ENCODE measurements at regions not wholly inside any gene's neighbourhood (a gene's known extent, or its start where the extent isn't known, plus 50 kb on each side); places are given as distances from the start of the nearest gene placed in this dataset.

DNA sequence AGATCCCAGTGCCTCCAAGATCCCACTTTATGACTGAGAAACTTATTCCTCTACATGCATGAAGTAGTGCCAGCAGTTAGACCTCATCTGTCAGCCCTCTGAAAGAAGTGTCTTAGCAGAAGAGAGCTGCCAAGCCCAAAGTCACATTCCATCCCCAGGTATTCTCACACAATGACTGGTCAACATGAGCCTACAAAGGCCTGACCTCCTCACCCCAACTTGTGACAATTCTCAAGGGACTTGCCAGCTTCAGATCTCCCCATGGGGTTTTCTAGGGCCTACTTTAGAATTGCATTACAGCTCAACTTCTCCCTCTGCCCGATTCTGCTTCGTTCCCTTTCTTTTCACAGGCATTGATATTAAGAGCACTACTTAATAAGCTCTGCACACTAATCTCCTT, 393.8 kb upstream of the SLC30A5 start:
- TF ChIP-seq, protein P1, sequence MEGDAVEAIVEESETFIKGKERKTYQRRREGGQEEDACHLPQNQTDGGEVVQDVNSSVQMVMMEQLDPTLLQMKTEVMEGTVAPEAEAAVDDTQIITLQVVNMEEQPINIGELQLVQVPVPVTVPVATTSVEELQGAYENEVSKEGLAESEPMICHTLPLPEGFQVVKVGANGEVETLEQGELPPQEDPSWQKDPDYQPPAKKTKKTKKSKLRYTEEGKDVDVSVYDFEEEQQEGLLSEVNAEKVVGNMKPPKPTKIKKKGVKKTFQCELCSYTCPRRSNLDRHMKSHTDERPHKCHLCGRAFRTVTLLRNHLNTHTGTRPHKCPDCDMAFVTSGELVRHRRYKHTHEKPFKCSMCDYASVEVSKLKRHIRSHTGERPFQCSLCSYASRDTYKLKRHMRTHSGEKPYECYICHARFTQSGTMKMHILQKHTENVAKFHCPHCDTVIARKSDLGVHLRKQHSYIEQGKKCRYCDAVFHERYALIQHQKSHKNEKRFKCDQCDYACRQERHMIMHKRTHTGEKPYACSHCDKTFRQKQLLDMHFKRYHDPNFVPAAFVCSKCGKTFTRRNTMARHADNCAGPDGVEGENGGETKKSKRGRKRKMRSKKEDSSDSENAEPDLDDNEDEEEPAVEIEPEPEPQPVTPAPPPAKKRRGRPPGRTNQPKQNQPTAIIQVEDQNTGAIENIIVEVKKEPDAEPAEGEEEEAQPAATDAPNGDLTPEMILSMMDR (IDR thresholded peaks at IDR 0.05), result no peak

DNA sequence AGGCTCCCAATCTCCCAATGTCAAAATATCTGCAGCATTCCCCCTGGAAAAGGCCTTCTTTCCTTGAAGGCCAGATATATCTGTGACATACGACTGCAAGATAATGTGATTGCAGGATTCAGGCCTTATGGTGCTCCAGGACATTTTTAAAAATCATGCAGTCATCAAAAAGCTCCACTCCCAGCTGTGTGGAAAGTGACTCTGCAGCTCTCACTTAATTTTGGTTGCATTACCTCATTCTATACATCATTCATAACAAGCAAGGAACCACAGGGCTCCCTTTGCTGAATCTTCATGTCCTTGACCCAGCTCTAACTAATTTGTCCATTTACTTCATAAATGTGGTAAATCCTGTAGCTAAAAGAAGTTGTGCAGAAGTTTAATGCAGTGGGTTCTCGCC, 386.2 kb upstream of the SLC30A5 start:
- TF ChIP-seq, protein P1 (IDR thresholded peaks at IDR 0.05), result no peak

DNA sequence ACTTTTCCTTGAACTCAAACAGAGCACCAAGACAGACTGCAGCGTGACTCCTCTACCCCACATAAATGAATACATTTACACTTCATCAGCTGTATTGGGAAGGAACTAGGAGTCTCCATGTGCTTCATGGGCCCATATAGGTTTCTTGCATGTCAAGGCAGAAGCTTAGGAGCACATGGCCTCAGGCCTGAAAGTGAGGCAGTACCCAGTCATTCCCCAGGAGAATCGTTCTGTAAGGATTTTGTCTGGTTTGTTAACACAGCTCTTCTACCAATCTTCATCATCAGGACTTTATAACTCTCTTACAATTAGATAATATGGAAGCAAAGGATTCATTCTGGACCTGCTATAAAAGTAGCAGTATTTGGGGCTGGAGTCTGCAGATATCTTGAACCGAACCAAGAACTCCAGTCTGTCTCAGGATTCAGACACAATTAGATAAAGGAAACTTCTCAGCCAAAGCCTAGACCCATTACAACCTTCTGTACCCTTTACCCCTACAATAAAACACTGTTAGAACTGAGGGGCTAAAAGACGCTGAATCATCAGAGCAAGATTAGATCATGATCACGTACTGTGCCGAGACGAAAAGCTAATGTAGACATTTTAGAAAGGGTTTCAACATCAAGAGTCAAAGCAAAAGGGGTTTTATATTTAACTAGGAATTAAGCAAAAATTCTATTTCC, 385.5 kb upstream of the SLC30A5 start:
- TF ChIP-seq, protein P1 (IDR thresholded peaks at IDR 0.05), result no peak

DNA sequence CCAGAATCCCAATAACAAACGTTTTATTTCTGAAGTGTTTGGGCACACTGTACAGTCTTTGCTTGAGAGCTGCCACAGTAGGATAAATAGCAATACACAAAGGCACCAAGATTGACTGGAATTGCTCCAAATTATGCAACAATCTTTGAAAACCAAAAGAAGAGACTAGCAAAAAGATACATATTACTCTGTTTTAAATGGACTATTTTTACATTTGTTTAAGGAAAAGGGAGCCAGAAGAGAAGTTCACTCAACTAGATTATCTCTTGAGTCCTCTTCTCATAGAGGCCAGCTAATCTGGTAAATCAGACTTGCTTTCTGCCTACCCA, 385.0 kb upstream of the SLC30A5 start:
- TF ChIP-seq, protein P1 (IDR thresholded peaks at IDR 0.05), result no peak

DNA sequence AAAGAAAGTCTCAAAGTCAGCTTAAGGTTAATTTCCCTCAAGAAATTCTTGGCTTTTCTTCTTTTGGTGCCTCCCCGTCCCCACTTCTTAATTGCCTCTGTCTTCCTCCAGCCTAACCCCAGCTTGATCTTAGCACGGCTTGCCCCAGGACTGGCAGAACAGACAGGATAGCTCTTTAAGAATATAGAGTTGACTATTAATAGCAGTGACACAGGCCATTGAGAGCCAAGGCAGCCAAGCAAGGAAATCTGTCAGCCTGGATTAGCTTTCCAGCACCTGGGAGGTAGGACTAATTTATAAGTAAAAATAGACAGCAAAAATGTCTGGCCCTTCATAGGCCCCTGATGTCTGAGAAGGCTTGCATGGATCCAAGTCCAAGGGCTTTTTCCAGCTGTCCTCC, 384.6 kb upstream of the SLC30A5 start:
- TF ChIP-seq, protein P1 (IDR thresholded peaks at IDR 0.05), result no peak

DNA sequence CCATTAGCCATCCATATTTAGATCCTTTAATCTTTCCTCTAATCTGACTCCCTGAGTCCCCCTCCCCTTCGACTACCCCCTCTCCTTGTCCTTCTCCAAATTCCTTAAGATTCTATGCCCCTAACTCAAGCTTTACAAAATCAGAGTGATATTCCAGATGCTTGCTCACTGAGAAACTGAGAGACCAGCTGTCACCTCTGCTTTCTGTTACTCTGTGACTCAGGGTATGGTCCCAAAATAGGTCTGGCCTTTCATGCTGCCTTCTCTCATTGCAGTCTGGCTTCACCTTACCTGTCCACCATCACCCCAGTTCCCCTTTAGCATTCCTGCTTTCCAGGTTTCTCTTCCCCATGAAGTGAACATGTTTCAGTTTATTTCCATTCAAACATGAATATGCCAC, 383.3 kb upstream of the SLC30A5 start:
- TF ChIP-seq, protein P1 (IDR thresholded peaks at IDR 0.05), result no peak

DNA sequence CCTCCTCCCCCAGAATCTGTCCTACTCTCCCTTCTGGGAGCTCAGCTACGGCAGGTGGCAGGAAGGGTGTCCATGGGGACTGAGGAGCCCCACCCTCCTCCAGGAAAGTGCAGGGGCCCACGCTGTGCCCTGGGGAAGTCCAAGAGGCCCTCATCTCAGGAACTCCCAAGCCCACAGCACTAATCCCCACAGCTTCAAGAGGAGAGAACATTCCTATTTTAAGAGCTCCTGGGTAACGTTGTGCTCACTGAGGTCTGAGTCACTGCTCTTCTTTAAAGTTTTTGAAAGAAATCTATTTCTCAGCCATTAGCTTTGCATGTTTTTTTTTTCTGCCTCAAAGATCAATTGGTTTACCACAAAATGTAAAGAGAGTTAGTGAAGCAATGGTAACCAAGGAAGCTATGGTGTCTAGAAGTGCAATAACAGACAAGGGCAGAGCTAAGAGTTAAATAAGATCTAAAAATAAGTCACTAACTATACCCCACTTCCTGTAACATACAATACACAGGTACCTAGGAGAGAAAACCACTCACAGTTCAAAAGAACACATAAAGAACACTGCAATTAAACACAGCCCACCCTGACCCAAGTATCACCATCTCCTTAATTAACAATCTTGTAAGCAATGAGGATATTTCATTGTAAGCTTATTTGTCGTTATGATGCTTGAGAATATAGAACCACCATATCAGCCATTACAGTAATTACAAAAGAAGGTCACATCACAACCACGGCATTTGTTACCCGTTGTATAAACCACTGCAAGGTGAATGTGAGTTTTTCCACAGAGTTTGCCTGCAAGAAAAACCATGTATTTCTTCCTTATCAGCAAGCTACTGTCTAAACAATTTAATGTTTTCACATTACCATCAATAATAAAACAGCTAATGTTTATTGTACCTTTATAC, 382.3 kb upstream of the SLC30A5 start:
- TF ChIP-seq, protein P1 (IDR thresholded peaks at IDR 0.05), result no peak
